ENCODE measurements at regions not wholly inside any gene's neighbourhood (a gene's known extent, or its start where the extent isn't known, plus 50 kb on each side); places are given as distances from the start of the nearest gene placed in this dataset.

DNA sequence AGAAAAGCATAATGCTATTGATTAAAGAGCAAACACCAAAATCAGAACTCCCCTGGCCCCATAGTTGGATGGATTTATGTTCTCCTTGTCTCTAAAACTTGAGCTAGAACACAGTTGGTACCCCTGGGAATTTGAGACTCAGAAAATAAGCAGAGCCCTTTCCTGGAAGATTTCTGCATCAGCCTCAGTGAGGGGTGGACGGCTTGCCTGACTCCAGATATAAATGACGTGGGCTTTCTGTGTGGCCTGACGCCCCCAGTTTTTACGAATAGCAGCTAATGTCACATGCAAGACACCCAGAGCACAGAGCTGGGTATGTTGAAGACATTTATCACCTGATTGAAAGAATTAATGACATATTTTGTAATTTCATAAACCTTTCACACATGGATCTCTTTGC, 130.8 kb downstream of the TRIM29 start:
- TF ChIP-seq, protein P1, sequence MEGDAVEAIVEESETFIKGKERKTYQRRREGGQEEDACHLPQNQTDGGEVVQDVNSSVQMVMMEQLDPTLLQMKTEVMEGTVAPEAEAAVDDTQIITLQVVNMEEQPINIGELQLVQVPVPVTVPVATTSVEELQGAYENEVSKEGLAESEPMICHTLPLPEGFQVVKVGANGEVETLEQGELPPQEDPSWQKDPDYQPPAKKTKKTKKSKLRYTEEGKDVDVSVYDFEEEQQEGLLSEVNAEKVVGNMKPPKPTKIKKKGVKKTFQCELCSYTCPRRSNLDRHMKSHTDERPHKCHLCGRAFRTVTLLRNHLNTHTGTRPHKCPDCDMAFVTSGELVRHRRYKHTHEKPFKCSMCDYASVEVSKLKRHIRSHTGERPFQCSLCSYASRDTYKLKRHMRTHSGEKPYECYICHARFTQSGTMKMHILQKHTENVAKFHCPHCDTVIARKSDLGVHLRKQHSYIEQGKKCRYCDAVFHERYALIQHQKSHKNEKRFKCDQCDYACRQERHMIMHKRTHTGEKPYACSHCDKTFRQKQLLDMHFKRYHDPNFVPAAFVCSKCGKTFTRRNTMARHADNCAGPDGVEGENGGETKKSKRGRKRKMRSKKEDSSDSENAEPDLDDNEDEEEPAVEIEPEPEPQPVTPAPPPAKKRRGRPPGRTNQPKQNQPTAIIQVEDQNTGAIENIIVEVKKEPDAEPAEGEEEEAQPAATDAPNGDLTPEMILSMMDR (IDR thresholded peaks at IDR 0.05; ENCODE audit: low read depth, low read length, poor library complexity, severe bottlenecking), result no peak
- no peak for TF ChIP-seq EZH2phosphoT487 (IDR thresholded peaks at IDR 0.05; ENCODE audit: borderline replicate concordance, low read length)
